ENCODE measurements at regions not wholly inside any gene's neighbourhood (a gene's known extent, or its start where the extent isn't known, plus 50 kb on each side); places are given as distances from the start of the nearest gene placed in this dataset.

GRCh38 chr2:150107170-150107569, 380.3 kb downstream of the RND3 start:
- no peak for TF ChIP-seq POLR2A (IDR thresholded peaks at IDR 0.05; ENCODE audit: low read depth, low read length)
- no peak for TF ChIP-seq TAF1 (IDR thresholded peaks at IDR 0.05; ENCODE audit: borderline replicate concordance, low read depth, low read length)
- no peak for TF ChIP-seq POLR2AphosphoS5 (IDR thresholded peaks at IDR 0.05; ENCODE audit: low read depth, low read length)
